ENCODE measurements at regions not wholly inside any gene's neighbourhood (a gene's known extent, or its start where the extent isn't known, plus 50 kb on each side); places are given as distances from the start of the nearest gene placed in this dataset.

- TF ChIP-seq CTCF (IDR thresholded peaks at IDR 0.05; ENCODE audit: low read depth, low read length, missing input control), result no peak
- no peak for TF ChIP-seq TAF1 (conservative IDR thresholded peaks at IDR 0.05)
- TF ChIP-seq GABPA (IDR thresholded peaks at IDR 0.05 in 1 of 2, conservative IDR thresholded peaks at IDR 0.05 in 1 of 2), result no peak
- no peak for TF ChIP-seq HNF4A (conservative IDR thresholded peaks at IDR 0.05)
- no peak for TF ChIP-seq SP1 (IDR thresholded peaks at IDR 0.05)
- TF ChIP-seq REST (IDR thresholded peaks at IDR 0.05), result no peak
- no peak for TF ChIP-seq RAD21 (IDR thresholded peaks at IDR 0.05)
- no peak for TF ChIP-seq JUND (IDR thresholded peaks at IDR 0.05)
- TF ChIP-seq EGR1 (IDR thresholded peaks at IDR 0.05; ENCODE audit: low read depth in 2 of 2), result no peak
- TF ChIP-seq ZBTB33 (IDR thresholded peaks at IDR 0.05), result no peak
Observed at GRCh38 chr9:616694-617093, 224.8 kb upstream of the DMRT1 start.
